DND-41 (cell line): ENCODE measurements at regions not wholly inside any gene's neighbourhood (a gene's known extent, or its start where the extent isn't known, plus 50 kb on each side); places are given as distances from the start of the nearest gene placed in this dataset.

ENCODE experiments used
- ATAC-seq: fragments of 200-7000 bp; cut with Tn5 transposase; 3 replicates; pipeline ENCODE4 v1.9.1; 2021; ENCODE audit warnings: low read depth; ENCODE audit not compliant: insufficient read depth
- DNase-seq: peaks from one replicate; pipeline ENCODE4 v3.0.0-alpha.2; 2020
- H2AFZ ChIP-seq: 2 replicates; pipeline ENCODE4 v1.6.0; 2012; ENCODE audit warnings: low read depth, low read length
- H3K27ac ChIP-seq: 2 replicates; pipeline ENCODE4 v1.5.1; 2012; ENCODE audit warnings: low read length, inconsistent platforms
- H3K27me3 ChIP-seq: fragments of 200-600 bp; sonication (generic); 2 replicates; pipeline ENCODE4 v1.6.0; 2012; ENCODE audit warnings: low read length, mild to moderate bottlenecking, inconsistent platforms; ENCODE audit not compliant: insufficient read depth, poor library complexity
- H3K36me3 ChIP-seq: 2 replicates; pipeline ENCODE4 v1.5.1; 2012; ENCODE audit warnings: low read length, inconsistent platforms; ENCODE audit not compliant: insufficient read depth
- H3K4me1 ChIP-seq: 2 replicates; pipeline ENCODE4 v1.5.1; 2012; ENCODE audit warnings: mild to moderate bottlenecking, low read length; ENCODE audit not compliant: insufficient read depth
- H3K4me2 ChIP-seq: 2 replicates; pipeline ENCODE4 v1.6.0; 2012; ENCODE audit warnings: mild to moderate bottlenecking, moderate library complexity, low read length, inconsistent platforms; ENCODE audit not compliant: insufficient read depth
- H3K4me3 ChIP-seq, 2 experiments: fragments of 200-600 bp in 1 of 2; shearing (Covaris generic) in 1 of 2; 2 replicates each; pipeline ENCODE4 v1.5.1; 2012 to 2016; ENCODE audit warnings: inconsistent platforms in 2 of 2, low read length in 2 of 2, mild to moderate bottlenecking in 2 of 2, low read depth in 1 of 2, moderate library complexity in 1 of 2
- H3K79me2 ChIP-seq: 2 replicates; pipeline ENCODE4 v1.6.0; 2012; ENCODE audit warnings: low read length, inconsistent platforms; ENCODE audit not compliant: insufficient read depth
- H3K9ac ChIP-seq: 2 replicates; pipeline ENCODE4 v1.6.0; 2012; ENCODE audit warnings: low read depth, mild to moderate bottlenecking, inconsistent platforms, low read length, moderate library complexity
- H3K9me3 ChIP-seq: 2 replicates; pipeline ENCODE4 v1.5.1; 2012; ENCODE audit warnings: low read length, moderate library complexity, mild to moderate bottlenecking, inconsistent platforms; ENCODE audit not compliant: insufficient read depth, severe bottlenecking
- H4K20me1 ChIP-seq: 2 replicates; pipeline ENCODE4 v1.6.0; 2012; ENCODE audit warnings: low read length; ENCODE audit not compliant: insufficient read depth
- EZH2 ChIP-seq: IDR thresholded peaks from 3 replicates; pipeline ENCODE4 v1.6.1; 2012; ENCODE audit warnings: borderline replicate concordance, low read depth, mild to moderate bottlenecking, moderate library complexity, low read length, inconsistent platforms; ENCODE audit not compliant: severe bottlenecking
- TF ChIP-seq, protein P1 (sequence below): IDR thresholded peaks from 2 replicates; pipeline ENCODE4 v1.5.1; 2012; ENCODE audit warnings: borderline replicate concordance, low read length, moderate library complexity, mild to moderate bottlenecking; ENCODE audit not compliant: poor library complexity, severe bottlenecking; ENCODE audit errors: extremely low read depth

DNA sequence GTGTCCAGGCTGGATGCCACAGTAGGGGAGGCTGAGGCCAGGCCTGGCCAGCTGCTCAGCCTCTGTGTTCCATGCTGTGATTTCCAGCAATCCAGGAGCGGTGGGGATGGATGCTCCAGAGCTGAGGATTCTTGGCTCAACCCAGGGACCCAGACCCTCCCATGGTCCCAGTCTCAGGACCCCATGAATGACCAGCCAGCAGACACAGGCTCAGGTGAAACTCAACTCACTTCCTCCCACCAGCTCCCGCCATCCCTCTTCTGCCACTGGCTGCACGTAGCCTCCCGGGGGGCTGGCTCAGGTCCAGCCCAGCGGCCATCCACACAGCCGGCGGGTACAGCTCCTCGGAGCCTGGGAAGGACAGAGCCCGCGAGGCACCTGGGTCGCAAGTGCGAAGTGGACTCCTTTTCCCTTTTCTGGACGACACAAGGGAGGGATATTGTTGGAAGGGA is 54.5 kb upstream of the DACT2 start:
- Histone ChIP-seq H3K36me3 (no peaks in the 10 kb centered on the region), H3K79me2 (no peaks in the 10 kb centered on the region), H3K9ac (no peak overlapping the region), H3K27ac (no peak overlapping the region), H3K4me1 (no peaks in the 10 kb centered on the region), H4K20me1 (no peaks in the 10 kb centered on the region), H2AFZ (no peak overlapping the region), H3K4me3 (no peak overlapping the region), H3K4me2 (no peak overlapping the region), H3K27me3 (no peaks in the 10 kb centered on the region), H3K9me3 (peaks cover 23% of the 10 kb centered on the region)
- ATAC-seq (no peak), DNase-seq (no peak)
- TF ChIP-seq, protein P1, sequence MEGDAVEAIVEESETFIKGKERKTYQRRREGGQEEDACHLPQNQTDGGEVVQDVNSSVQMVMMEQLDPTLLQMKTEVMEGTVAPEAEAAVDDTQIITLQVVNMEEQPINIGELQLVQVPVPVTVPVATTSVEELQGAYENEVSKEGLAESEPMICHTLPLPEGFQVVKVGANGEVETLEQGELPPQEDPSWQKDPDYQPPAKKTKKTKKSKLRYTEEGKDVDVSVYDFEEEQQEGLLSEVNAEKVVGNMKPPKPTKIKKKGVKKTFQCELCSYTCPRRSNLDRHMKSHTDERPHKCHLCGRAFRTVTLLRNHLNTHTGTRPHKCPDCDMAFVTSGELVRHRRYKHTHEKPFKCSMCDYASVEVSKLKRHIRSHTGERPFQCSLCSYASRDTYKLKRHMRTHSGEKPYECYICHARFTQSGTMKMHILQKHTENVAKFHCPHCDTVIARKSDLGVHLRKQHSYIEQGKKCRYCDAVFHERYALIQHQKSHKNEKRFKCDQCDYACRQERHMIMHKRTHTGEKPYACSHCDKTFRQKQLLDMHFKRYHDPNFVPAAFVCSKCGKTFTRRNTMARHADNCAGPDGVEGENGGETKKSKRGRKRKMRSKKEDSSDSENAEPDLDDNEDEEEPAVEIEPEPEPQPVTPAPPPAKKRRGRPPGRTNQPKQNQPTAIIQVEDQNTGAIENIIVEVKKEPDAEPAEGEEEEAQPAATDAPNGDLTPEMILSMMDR = no peak
- no peak for TF ChIP-seq EZH2

DNA sequence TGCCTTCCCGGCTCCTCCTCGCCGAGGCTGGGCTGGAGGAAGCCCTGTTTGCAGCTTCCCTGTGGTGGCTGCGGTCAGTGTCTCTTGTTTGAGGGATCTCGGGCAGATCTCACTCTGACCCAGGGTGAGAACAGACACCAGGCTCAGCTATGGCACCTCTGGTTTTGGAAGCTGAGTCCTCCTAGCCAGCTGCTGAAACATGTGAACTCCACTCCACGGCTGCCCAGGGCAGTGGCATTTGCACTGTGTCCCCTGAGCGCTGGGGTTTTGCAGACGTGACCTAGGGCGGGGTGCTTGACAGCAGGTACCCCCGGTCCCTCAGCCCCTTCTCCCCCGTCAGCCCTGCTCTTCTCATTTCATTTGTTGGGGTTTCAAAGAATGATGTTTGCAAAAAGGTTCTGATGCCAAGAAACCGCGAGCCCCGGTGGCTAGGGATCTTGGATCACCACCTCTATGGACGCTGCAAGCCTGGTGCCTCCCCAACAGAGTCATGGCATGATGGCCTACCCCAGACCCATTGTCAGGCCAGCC is 55.0 kb upstream of the DACT2 start:
- no peaks in the 10 kb centered on the region for H4K20me1 ChIP-seq
- H3K27ac ChIP-seq = no peak overlapping the region
- H3K9ac ChIP-seq = no peak overlapping the region
- ATAC-seq (no peak), DNase-seq (no peak)
- no peaks in the 10 kb centered on the region for H3K27me3 ChIP-seq
- H3K9me3 ChIP-seq = peaks cover 27% of the 10 kb centered on the region
- no peak overlapping the region for H3K4me2 ChIP-seq
- no peak for TF ChIP-seq EZH2
- TF ChIP-seq, protein P1 = no peak
- H2AFZ ChIP-seq = no peak overlapping the region
- no peak overlapping the region for H3K4me3 ChIP-seq
- no peaks in the 10 kb centered on the region for H3K36me3 ChIP-seq
- no peaks in the 10 kb centered on the region for H3K4me1 ChIP-seq
- no peaks in the 10 kb centered on the region for H3K79me2 ChIP-seq

DNA sequence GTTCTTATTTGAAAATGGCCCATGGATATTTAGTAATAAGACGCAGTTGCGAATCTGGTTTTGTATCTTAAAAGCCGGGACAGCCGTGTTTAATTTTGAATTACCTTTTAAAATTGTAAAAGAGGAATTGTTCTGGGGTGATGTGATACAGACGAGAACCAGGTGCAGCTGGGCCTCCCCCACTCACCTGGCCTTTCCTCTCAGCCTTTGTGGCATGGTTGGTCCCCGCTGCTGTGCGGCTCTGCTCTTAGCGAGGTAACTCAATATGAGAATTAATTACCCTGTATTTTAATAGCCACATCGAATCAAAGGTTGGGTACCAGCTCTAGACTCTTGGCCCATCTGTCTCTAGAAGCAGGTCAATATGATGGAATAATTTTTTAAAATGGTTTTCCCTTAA is 56.5 kb upstream of the DACT2 start:
- DNase-seq = no peak
- ATAC-seq = no peak
- Histone ChIP-seq H4K20me1 (no peaks in the 10 kb centered on the region), H3K9me3 (peaks cover 40% of the 10 kb centered on the region), H3K27me3 (no peaks in the 10 kb centered on the region), H2AFZ (no peak overlapping the region), H3K27ac (no peak overlapping the region), H3K4me2 (no peak overlapping the region), H3K79me2 (no peaks in the 10 kb centered on the region), H3K36me3 (no peaks in the 10 kb centered on the region), H3K9ac (no peak overlapping the region), H3K4me1 (no peaks in the 10 kb centered on the region), H3K4me3 (no peak overlapping the region)
- TF ChIP-seq, protein P1 = no peak
- no peak for TF ChIP-seq EZH2

DNA sequence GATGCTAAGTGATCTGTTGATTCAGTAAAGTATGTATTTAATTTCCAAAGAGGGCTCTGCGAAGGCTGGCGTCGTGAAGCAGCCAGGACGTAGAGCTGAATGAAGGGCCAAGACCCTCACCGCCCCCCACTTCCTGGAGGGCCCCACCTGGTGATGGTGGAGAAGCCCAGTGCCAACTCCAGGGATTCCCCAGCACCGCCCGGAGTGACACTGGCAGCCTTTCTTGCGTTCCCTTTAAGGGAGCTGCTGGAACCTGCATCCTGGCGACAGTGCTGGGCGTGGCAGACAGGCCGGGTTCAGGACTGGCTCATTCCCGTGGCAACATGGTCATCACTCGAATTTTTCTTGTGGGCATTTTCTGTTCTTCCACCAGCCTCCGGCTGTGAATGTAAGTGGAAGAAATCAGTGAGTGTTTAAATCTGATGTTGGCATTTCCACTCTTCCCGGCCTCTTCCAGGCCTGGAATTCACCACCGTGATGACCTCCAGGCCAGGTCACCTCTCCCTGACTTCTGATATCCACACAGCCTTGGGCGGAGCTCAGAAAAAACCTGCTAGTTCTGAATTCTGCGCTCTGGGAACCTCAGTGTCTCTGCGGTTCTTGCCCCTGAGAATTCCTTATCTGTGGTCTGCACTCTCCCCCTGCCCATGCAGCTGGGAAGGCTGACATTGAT is 57.4 kb upstream of the DACT2 start:
- TF ChIP-seq, protein P1 = no peak
- no peak for TF ChIP-seq EZH2
- Histone ChIP-seq H2AFZ (no peak overlapping the region), H3K9ac (no peak overlapping the region), H3K36me3 (no peaks in the 10 kb centered on the region), H3K4me3 (no peak overlapping the region), H3K4me1 (no peaks in the 10 kb centered on the region), H3K27me3 (no peaks in the 10 kb centered on the region), H3K79me2 (no peaks in the 10 kb centered on the region), H3K27ac (no peak overlapping the region), H3K4me2 (no peak overlapping the region), H4K20me1 (no peaks in the 10 kb centered on the region), H3K9me3 (peaks cover 42% of the 10 kb centered on the region)
- no peak for ATAC-seq
- DNase-seq = no peak
